Neural cell (in vitro differentiated cells): ENCODE measurements at regions not wholly inside any gene's neighbourhood (a gene's known extent, or its start where the extent isn't known, plus 50 kb on each side); places are given as distances from the start of the nearest gene placed in this dataset.

Experiments
- H2AFZ ChIP-seq: fragments of 200-600, 300-800 bp; sonication (generic), shearing (Covaris generic); 2 replicates; pipeline ENCODE4 v1.6.0; 2014; ENCODE audit warnings: low read depth, mild to moderate bottlenecking, antibody characterized with exemption, low read length, moderate library complexity
- H3F3A ChIP-seq: fragments of 200-600 bp; shearing (Covaris generic); 2 replicates; pipeline ENCODE4 v1.6.1; 2016; ENCODE audit warnings: mild to moderate bottlenecking, moderate library complexity, mixed read lengths, antibody characterized with exemption, low read length; ENCODE audit not compliant: insufficient read depth, poor library complexity, severe bottlenecking
- H3K27ac ChIP-seq: fragments of 200-600, 300-800 bp; sonication (generic), shearing (Covaris generic); 2 replicates; pipeline ENCODE4 v1.5.1; 2014; ENCODE audit warnings: mild to moderate bottlenecking, low read length, moderate library complexity
- H3K27me3 ChIP-seq: fragments of 300-800, 200-600 bp; sonication (generic), shearing (Covaris generic); 2 replicates; pipeline ENCODE4 v1.6.0; 2014; ENCODE audit warnings: mild to moderate bottlenecking, low read depth, low read length, moderate library complexity; ENCODE audit not compliant: insufficient read depth
- H3K36me3 ChIP-seq: fragments of 300-800, 200-600 bp; sonication (generic), shearing (Covaris generic); 2 replicates; pipeline ENCODE4 v1.5.1; 2014; ENCODE audit warnings: mild to moderate bottlenecking, antibody characterized with exemption, low read length, moderate library complexity; ENCODE audit not compliant: insufficient read depth
- H3K4me2 ChIP-seq: fragments of 300-800, 200-600 bp; sonication (generic), shearing (Covaris generic); 2 replicates; pipeline ENCODE4 v1.6.0; 2014; ENCODE audit warnings: mild to moderate bottlenecking, low read length
- H3K4me3 ChIP-seq: fragments of 300-800, 200-600 bp; sonication (generic), shearing (Covaris generic); 2 replicates; pipeline ENCODE4 v1.5.1; 2014; ENCODE audit warnings: mild to moderate bottlenecking, low read length, moderate library complexity
- H3K79me2 ChIP-seq: fragments of 200-600 bp; shearing (Covaris generic); replicated peaks from 2 replicates; pipeline ENCODE4 v1.6.0; 2014; ENCODE audit warnings: mild to moderate bottlenecking, low read length, moderate library complexity; ENCODE audit not compliant: insufficient read depth
- H3K9ac ChIP-seq: fragments of 300-800, 200-600 bp; sonication (generic), shearing (Covaris generic); 2 replicates; pipeline ENCODE4 v1.6.1; 2016; ENCODE audit warnings: mild to moderate bottlenecking, low read length, mixed read lengths
- H3K9me2 ChIP-seq: fragments of 200-600 bp; shearing (Covaris generic); 2 replicates; pipeline ENCODE4 v1.6.1; 2016; ENCODE audit warnings: mild to moderate bottlenecking, low read length, mixed read lengths; ENCODE audit not compliant: insufficient read depth
- H3K9me3 ChIP-seq: fragments of 200-600, 300-800 bp; sonication (generic), shearing (Covaris generic); 2 replicates; pipeline ENCODE4 v1.6.1; 2016; ENCODE audit warnings: mild to moderate bottlenecking, mixed run types, low read length, moderate library complexity, mixed read lengths
- H4K20me1 ChIP-seq: fragments of 200-600 bp; shearing (Covaris generic); 2 replicates; pipeline ENCODE4 v1.6.1; 2016; ENCODE audit warnings: mild to moderate bottlenecking, mixed run types; ENCODE audit not compliant: insufficient read depth
- EP300 ChIP-seq: fragments of 450-650 bp; conservative IDR thresholded peaks from 2 replicates; pipeline ENCODE4 v1.6.1; 2014; ENCODE audit warnings: antibody characterized with exemption, mild to moderate bottlenecking, moderate library complexity; ENCODE audit not compliant: poor library complexity, severe bottlenecking
- EZH2 ChIP-seq: fragments of 200-600, 300-800 bp; shearing (Covaris generic), sonication (generic); IDR thresholded peaks from 2 replicates; pipeline ENCODE4 v1.6.1; 2014; ENCODE audit warnings: antibody characterized with exemption, low read length, borderline replicate concordance, mild to moderate bottlenecking; ENCODE audit not compliant: insufficient read depth, poor library complexity, severe bottlenecking
- MXI1 ChIP-seq: fragments of 450-650 bp; conservative IDR thresholded peaks from 2 replicates; pipeline ENCODE4 v1.6.1; 2014; ENCODE audit warnings: antibody characterized with exemption, mild to moderate bottlenecking; ENCODE audit not compliant: poor library complexity, severe bottlenecking
- POLR2AphosphoS5 ChIP-seq: IDR thresholded peaks from 2 replicates; pipeline ENCODE4 v1.6.1; 2012
- RAD21 ChIP-seq: fragments of 450-650 bp; conservative IDR thresholded peaks from 2 replicates; pipeline ENCODE4 v1.6.1; 2014; ENCODE audit warnings: antibody characterized with exemption, mild to moderate bottlenecking, moderate library complexity
- SMC3 ChIP-seq: fragments of 450-650 bp; conservative IDR thresholded peaks from 2 replicates; pipeline ENCODE4 v1.6.1; 2014; ENCODE audit warnings: antibody characterized with exemption, mild to moderate bottlenecking, moderate library complexity; ENCODE audit not compliant: poor library complexity
- TAF1 ChIP-seq: IDR thresholded peaks from 2 replicates; pipeline ENCODE4 v1.6.1; 2012; ENCODE audit warnings: low read depth
- TF ChIP-seq, protein P1 (sequence below): IDR thresholded peaks from 2 replicates; pipeline ENCODE4 v1.6.1; 2012; ENCODE audit warnings: borderline replicate concordance
- TF ChIP-seq, protein P2 (sequence below): fragments of 450-650 bp; IDR thresholded peaks from 2 replicates; pipeline ENCODE4 v1.5.1; 2014; ENCODE audit warnings: antibody characterized with exemption, mild to moderate bottlenecking, moderate library complexity; ENCODE audit not compliant: poor library complexity, severe bottlenecking

DNA sequence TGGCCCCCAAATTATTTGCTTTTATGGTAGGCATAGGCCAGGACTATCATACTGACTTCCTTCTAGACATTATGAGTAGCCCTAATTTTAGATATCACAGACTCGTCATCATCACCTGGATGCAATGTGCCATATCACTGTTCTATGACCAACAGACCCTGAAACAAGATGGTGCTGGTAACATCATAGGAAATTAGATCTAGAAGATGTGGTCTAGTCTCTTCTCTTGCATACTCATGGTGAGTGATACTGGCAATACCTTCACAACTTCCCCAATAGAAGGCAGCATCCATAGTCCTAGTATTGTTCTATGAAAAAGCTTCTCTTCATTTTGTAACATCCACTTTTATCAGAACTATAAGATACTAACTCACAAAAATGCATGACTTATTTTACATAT, 116.3 kb upstream of the ITGA4 start:
- Histone ChIP-seq H3K9me2 (no peaks in the 10 kb centered on the region), H4K20me1 (no peaks in the 10 kb centered on the region), H3K36me3 (no peaks in the 10 kb centered on the region), H3K27ac (no peak overlapping the region), H3K4me3 (no peak overlapping the region), H3K27me3 (no peaks in the 10 kb centered on the region), H2AFZ (no peak overlapping the region), H3K9me3 (no peaks in the 10 kb centered on the region), H3K4me2 (no peak overlapping the region), H3F3A (no peaks in the 10 kb centered on the region), H3K9ac (no peak overlapping the region), H3K79me2 (no peaks in the 10 kb centered on the region)
- TF ChIP-seq POLR2AphosphoS5 (no peak), MXI1 (no peak), TAF1 (no peak), EZH2 (no peak), SMC3 (no peak), EP300 (no peak), RAD21 (no peak)
- TF ChIP-seq, protein P1, sequence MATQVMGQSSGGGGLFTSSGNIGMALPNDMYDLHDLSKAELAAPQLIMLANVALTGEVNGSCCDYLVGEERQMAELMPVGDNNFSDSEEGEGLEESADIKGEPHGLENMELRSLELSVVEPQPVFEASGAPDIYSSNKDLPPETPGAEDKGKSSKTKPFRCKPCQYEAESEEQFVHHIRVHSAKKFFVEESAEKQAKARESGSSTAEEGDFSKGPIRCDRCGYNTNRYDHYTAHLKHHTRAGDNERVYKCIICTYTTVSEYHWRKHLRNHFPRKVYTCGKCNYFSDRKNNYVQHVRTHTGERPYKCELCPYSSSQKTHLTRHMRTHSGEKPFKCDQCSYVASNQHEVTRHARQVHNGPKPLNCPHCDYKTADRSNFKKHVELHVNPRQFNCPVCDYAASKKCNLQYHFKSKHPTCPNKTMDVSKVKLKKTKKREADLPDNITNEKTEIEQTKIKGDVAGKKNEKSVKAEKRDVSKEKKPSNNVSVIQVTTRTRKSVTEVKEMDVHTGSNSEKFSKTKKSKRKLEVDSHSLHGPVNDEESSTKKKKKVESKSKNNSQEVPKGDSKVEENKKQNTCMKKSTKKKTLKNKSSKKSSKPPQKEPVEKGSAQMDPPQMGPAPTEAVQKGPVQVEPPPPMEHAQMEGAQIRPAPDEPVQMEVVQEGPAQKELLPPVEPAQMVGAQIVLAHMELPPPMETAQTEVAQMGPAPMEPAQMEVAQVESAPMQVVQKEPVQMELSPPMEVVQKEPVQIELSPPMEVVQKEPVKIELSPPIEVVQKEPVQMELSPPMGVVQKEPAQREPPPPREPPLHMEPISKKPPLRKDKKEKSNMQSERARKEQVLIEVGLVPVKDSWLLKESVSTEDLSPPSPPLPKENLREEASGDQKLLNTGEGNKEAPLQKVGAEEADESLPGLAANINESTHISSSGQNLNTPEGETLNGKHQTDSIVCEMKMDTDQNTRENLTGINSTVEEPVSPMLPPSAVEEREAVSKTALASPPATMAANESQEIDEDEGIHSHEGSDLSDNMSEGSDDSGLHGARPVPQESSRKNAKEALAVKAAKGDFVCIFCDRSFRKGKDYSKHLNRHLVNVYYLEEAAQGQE: no peak
- TF ChIP-seq, protein P2, sequence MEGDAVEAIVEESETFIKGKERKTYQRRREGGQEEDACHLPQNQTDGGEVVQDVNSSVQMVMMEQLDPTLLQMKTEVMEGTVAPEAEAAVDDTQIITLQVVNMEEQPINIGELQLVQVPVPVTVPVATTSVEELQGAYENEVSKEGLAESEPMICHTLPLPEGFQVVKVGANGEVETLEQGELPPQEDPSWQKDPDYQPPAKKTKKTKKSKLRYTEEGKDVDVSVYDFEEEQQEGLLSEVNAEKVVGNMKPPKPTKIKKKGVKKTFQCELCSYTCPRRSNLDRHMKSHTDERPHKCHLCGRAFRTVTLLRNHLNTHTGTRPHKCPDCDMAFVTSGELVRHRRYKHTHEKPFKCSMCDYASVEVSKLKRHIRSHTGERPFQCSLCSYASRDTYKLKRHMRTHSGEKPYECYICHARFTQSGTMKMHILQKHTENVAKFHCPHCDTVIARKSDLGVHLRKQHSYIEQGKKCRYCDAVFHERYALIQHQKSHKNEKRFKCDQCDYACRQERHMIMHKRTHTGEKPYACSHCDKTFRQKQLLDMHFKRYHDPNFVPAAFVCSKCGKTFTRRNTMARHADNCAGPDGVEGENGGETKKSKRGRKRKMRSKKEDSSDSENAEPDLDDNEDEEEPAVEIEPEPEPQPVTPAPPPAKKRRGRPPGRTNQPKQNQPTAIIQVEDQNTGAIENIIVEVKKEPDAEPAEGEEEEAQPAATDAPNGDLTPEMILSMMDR: no peak

DNA sequence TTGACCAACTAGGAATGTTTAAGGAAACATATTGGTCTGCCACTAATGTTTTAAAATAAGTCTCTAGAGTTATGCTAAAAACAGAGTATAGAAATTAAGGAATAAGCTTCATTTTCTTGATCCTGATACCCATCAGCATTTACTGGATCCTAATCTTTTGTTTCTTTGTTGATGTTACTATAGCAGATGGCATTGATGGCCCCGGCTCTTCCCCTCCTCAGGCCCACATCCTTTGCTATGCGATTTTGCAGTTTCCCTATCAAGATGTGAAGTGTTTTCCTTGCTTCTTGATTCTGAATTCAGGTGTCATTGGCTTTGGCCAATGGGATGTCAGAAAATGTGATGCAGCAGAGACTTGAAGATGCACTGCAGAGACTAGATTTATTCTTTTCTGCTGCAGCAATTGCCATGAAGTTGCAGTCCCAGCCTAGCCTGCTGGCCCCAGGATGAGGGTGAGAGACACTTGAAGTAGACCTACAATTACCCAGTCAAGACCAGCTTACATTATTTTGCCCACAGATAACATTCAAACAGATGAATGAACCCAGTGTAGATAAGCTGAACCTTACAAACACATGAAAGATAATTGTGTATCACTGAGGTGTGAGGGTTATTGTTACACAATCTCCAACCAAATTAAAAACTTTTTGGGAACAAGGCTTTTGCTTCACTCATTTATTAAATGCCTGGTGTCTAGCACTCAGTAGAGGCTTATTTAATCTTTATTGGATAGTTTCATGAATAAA, 115.2 kb upstream of the ITGA4 start:
- Histone ChIP-seq H3K9me2 (no peaks in the 10 kb centered on the region), H3K27ac (no peak overlapping the region), H3K4me3 (no peak overlapping the region), H3F3A (no peaks in the 10 kb centered on the region), H4K20me1 (no peaks in the 10 kb centered on the region), H2AFZ (no peak overlapping the region), H3K9me3 (no peaks in the 10 kb centered on the region), H3K9ac (no peak overlapping the region), H3K79me2 (no peaks in the 10 kb centered on the region), H3K36me3 (no peaks in the 10 kb centered on the region), H3K4me2 (no peak overlapping the region), H3K27me3 (no peaks in the 10 kb centered on the region)
- TF ChIP-seq MXI1: no peak
- TF ChIP-seq SMC3: no peak
- TF ChIP-seq, protein P1: no peak
- no peak for TF ChIP-seq EZH2
- TF ChIP-seq TAF1: no peak
- TF ChIP-seq, protein P2: no peak
- TF ChIP-seq RAD21: no peak
- TF ChIP-seq POLR2AphosphoS5: no peak
- no peak for TF ChIP-seq EP300
